AG04449 (cell line): ENCODE measurements at regions not wholly inside any gene's neighbourhood (a gene's known extent, or its start where the extent isn't known, plus 50 kb on each side); places are given as distances from the start of the nearest gene placed in this dataset.
A peak's percentile ranks its signal among the peaks of the same experiment; 100 is the strongest.

Source experiments
- CTCF ChIA-PET: fragments of 350-600 bp; formaldehyde crosslinking; extraction: SDS; loops from one replicate; lab custom pipeline; 2021; ENCODE audit warnings: antibody characterized with exemption; lab: Yijun Ruan, JAX
- POLR2A ChIA-PET: fragments of 400-600, 350-600 bp; formaldehyde crosslinking; extraction: SDS; loops from one replicate; lab custom pipeline; 2020; ENCODE audit warnings: antibody characterized with exemption, inconsistent platforms; lab: Yijun Ruan, JAX
- DNase-seq: peaks from one replicate; pipeline ENCODE4 v3.0.0-alpha.2; 2010; ENCODE audit warnings: low read depth, low spot score
- H3K4me3 ChIP-seq: 2 replicates; pipeline ENCODE4 v1.5.1; 2011; ENCODE audit warnings: low read depth, mild to moderate bottlenecking, control low read depth, low read length
- CTCF ChIP-seq: IDR thresholded peaks from one replicate; pipeline ENCODE4 v1.5.1; 2011; ENCODE audit warnings: mild to moderate bottlenecking, moderate library complexity, low read length, control low read depth, inconsistent platforms; ENCODE audit not compliant: insufficient read depth; ENCODE audit errors: missing control alignments

DNA sequence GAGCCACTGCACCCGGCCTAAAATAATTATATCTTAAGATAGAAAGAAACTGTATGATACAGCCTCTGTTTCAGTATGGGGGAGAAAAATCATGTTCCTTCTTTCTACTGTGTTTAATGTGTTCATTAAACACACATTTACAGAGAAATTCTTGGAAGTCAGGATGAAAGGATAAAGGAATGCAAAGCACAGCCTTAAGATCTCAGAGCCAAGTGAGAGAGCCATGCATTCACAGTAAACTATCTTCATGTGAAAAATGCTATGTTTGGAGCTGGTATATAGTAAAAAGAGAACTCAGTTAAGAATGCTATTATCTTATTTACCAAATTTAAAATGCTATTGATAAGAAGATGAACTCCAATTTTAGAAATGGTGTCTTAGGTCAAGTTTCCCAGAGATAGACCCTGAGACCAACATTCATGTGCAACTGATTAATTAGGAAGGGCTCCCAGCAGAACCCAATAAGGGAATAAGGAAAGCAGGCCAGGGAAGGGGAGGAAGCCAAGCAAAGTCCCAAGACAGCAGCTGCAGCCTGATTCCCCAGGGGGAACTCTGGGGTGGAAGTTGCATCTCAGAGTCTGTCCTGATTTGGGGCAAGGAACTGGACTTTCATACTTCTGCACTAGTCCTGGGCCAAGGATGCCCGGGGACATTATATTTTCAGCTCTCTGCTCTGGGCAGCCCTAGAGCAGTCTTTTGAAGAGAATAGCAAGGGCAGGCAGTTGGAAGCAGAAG is 130.0 kb upstream of the ZNF648 start:
- no peak for DNase-seq
- no peak overlapping the region for H3K4me3 ChIP-seq
- ChIA-PET CTCF (no interaction called here), POLR2A (no interaction called here)
- no peak for TF ChIP-seq CTCF

DNA sequence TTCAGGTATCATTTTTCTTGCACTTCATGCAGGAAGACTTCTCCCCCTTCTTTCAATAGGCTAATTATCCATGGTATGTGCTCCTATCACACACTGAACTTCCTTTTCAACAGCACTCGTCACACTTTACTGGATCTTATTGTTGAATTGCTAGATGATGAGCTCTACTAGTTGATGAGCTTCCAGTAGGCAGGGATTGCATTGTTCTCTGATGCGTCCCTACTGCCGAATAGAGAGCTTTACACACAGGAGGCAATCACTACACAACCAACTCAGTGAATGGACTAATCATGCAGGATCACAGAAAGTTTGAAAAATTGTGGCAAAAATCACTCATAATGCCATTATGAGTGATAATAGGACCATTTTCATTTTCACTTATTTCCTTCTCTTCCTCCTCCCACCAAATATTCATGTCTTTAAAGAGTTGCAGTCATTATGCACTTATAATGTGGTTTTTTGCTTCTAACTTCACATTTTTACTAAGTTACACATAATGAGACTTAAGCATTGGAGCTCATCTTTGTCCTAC is 128.1 kb upstream of the ZNF648 start:
- CTCF ChIA-PET, result interaction anchor here (1.9 kb wide), 1 partner anchor 46 kb away, joined by 10 read pairs; no protein-coding TSS in a partner anchor
- POLR2A ChIA-PET, result no interaction called here
- H3K4me3 ChIP-seq, result no peak overlapping the region
- TF ChIP-seq CTCF, result no peak
- no peak for DNase-seq

GRCh38 chr1:182186757-182187146 is 125.2 kb upstream of the ZNF648 start:
- no peak for DNase-seq
- ChIA-PET POLR2A (interaction anchor here (1.0 kb wide), 1 partner anchor 103 kb away, joined by 4 read pairs; no protein-coding TSS in a partner anchor), CTCF (interaction anchor here (0.9 to 1.4 kb wide), 2 partner anchors 41 to 43 kb away, joined by 3 to 4 read pairs; no protein-coding TSS in a partner anchor)
- no peak for TF ChIP-seq CTCF
- H3K4me3 ChIP-seq, result no peak overlapping the region

GRCh38 chr1:182185842-182186756 is 124.6 kb upstream of the ZNF648 start:
- peak; percentile 50 for DNase-seq
- H3K4me3 ChIP-seq, result no peak overlapping the region
- ChIA-PET CTCF (interaction anchor here (0.9 to 1.4 kb wide), 2 partner anchors 40 to 42 kb away, joined by 3 to 4 read pairs; no protein-coding TSS in a partner anchor), POLR2A (interaction anchor here (1.0 kb wide), 1 partner anchor 104 kb away, joined by 4 read pairs; no protein-coding TSS in a partner anchor)
- no peak for TF ChIP-seq CTCF

DNA sequence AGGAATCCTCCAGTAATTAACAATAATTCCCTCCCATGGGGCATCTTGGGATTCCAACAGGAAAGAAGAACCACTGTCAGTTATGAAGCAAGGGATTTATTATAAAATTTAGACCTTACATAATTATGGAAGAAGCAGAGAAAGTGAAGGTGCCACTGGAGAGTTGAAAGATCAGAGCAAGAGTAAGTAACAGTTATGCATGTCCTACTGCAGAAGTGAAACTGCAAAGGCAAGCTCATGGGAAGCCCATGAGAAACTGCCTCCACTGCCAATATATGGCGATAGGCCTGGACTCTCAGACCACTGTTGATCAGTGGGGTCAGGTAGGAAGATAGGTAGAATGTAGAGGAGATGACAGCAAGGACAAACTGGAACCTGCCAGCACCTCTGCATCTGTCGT is 123.6 kb upstream of the ZNF648 start:
- no peak for DNase-seq
- CTCF ChIA-PET, result no interaction called here
- POLR2A ChIA-PET, result interaction anchor here (1.3 kb wide), 1 partner anchor 207 kb away, joined by 4 read pairs; the partner anchor contains the start of gene GLUL
- TF ChIP-seq CTCF, result no peak
- H3K4me3 ChIP-seq, result no peak overlapping the region
